GM12865 (cell line): ENCODE measurements at regions not wholly inside any gene's neighbourhood (a gene's known extent, or its start where the extent isn't known, plus 50 kb on each side); places are given as distances from the start of the nearest gene placed in this dataset.
"Not testable (repeated sequence)": the region's sequence is repeated elsewhere in the genome, so short reads cannot be mapped to it uniquely, and the experiment has no call there.

Experiments
- DNase-seq: peaks from one replicate; pipeline ENCODE4 v3.0.0; 2010; ENCODE audit warnings: low read depth
- H3K4me3 ChIP-seq: 2 replicates; pipeline ENCODE4 v1.5.1; 2011; ENCODE audit warnings: mild to moderate bottlenecking, low read depth, low read length, control low read depth
- TF ChIP-seq, protein P1 (sequence below): IDR thresholded peaks from 2 replicates; pipeline ENCODE4 v1.5.1; 2011; ENCODE audit warnings: low read length, control low read depth, low read depth, inconsistent platforms; ENCODE audit not compliant: insufficient read depth; ENCODE audit errors: missing control alignments

DNA sequence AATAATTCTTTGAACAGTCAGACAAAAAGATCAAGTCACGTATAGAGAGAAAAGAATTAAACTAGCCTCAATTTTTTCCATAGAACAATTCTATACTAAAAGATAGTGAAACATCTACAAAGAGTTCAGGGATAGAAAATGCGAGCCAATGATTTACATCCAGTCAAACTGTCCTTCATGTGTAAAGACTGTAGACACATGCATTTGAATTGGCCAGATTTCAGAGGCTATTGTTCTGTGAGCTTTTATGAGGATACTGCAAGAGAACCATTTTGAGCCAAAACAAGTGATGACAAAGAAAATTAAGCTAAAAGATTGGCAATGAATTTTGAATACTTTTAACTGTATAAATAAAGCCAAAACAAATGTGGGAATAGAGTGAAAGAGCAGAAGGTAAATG lies 1230.3 kb downstream of the RPA4 start:
- H3K4me3 ChIP-seq: no peak overlapping the region
- no peak for DNase-seq
- TF ChIP-seq, protein P1, sequence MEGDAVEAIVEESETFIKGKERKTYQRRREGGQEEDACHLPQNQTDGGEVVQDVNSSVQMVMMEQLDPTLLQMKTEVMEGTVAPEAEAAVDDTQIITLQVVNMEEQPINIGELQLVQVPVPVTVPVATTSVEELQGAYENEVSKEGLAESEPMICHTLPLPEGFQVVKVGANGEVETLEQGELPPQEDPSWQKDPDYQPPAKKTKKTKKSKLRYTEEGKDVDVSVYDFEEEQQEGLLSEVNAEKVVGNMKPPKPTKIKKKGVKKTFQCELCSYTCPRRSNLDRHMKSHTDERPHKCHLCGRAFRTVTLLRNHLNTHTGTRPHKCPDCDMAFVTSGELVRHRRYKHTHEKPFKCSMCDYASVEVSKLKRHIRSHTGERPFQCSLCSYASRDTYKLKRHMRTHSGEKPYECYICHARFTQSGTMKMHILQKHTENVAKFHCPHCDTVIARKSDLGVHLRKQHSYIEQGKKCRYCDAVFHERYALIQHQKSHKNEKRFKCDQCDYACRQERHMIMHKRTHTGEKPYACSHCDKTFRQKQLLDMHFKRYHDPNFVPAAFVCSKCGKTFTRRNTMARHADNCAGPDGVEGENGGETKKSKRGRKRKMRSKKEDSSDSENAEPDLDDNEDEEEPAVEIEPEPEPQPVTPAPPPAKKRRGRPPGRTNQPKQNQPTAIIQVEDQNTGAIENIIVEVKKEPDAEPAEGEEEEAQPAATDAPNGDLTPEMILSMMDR: no peak

DNA sequence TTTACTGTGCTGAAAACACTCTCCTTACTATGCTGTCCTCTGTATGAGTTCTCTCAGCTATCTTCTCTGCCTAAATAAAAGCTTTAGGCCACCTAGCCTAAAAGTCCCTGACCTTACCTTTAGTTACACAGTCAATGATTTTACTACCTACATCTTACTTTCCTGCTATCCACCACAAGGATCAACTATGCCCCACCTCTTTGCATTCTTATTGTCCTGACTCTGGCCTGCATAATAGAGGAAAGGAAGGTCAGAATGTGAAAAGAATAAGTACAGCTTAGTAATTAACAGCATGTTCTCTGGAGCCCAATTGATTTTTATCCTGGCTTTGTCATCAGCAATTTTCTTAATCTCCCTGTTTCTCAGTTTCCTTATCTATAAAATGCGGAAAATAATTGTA lies 1257.8 kb downstream of the RPA4 start:
- H3K4me3 ChIP-seq: no peak overlapping the region
- DNase-seq: no peak
- TF ChIP-seq, protein P1: no peak

DNA sequence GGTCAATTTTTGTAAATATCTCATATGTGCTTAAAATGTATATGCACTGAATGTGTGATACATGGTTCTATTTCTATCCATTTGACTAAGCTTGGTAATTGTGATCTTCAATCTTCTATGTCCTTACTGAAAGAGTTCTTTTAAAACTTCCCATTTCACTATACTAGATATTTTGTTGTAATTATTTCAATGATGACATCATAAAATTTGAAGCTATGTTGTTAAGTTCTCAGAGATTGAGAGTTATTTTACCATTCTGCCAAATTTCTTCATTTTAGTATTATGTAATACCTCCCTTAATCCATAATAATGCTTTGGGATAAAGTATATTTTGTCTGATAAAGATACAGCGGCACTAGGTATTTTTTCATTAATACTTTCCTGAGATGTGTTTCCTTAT lies 1307.3 kb downstream of the RPA4 start:
- no peak overlapping the region for H3K4me3 ChIP-seq
- no peak for DNase-seq
- TF ChIP-seq, protein P1: no peak

DNA sequence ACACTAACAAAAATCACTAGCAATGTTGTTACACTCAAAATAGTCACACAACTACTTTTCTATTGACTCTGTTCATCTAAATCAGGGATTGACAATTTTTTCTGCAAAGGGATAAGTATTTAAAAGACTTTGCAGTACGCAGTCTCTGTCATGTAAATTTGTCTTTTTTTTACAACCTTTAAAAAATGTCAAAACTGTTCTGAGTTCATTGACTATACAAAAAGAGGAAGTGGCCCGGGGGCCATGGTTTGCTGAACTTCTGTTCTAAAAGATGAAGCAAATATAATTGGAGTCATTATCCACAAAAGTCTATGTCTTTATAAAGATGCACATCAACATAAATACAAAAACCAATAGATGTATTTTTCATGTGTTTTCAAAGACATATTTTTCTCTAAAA lies 1310.3 kb downstream of the RPA4 start:
- TF ChIP-seq, protein P1: no peak
- DNase-seq: no peak
- no peak overlapping the region for H3K4me3 ChIP-seq

DNA sequence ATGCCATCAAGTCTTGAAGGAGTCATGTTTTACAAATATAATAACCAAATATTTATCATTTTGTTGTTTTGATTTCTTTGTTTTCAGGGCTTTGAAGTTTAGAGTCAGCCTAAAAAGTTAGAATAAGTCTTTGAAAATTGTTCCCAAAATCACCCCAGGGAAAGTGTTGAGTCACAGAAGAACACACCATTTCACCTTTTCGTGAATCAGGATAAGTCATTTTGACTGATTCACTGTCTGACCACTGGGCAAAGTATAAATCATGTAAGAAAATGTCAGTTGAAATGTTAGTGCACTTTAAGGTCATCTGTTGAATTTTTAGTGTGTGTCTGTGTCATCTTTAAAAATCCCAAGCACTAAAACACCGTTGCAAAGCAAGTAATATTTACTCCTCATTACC lies 1320.1 kb downstream of the RPA4 start:
- no peak for DNase-seq
- no peak overlapping the region for H3K4me3 ChIP-seq
- TF ChIP-seq, protein P1: no peak

DNA sequence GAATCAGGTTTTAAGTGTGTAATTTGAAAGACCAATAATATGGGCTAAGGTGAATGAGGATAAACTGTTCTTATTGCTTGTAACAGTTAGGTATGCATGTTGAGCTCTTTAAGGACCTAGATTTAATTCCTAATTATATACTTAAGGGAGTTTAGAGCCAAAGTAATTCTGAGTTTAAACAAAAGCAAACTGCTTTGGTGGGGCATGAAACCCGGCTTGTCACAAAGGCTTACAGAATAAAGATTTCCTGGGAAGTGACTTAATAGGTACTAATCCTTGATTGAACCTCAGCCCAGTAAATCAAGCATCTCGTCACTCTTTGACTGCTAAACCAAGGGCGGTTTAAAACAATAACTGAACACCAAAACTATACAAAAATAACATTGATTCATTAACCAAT lies 1324.2 kb downstream of the RPA4 start:
- DNase-seq: no peak
- TF ChIP-seq, protein P1: no peak
- no peak overlapping the region for H3K4me3 ChIP-seq

DNA sequence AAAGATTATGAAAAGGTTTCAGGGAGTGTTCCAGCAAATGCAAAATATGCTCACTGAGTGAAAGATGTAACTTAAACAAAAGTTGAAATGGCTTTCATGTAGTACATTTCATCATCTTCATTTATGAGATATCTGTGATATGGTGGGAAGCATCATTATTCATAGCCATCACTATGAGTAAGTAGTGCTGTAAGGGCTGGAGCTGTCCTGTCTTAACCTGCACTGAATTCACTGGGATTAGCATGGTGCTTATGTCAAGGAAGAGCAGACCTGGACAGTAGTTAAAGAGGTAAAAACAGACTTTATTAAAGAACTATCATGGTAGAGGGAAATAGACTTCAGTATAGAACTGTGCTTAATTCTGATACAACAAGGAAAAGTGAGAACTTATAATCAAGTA lies 1347.3 kb downstream of the RPA4 start:
- no peak for DNase-seq
- TF ChIP-seq, protein P1: no peak
- no peak overlapping the region for H3K4me3 ChIP-seq

DNA sequence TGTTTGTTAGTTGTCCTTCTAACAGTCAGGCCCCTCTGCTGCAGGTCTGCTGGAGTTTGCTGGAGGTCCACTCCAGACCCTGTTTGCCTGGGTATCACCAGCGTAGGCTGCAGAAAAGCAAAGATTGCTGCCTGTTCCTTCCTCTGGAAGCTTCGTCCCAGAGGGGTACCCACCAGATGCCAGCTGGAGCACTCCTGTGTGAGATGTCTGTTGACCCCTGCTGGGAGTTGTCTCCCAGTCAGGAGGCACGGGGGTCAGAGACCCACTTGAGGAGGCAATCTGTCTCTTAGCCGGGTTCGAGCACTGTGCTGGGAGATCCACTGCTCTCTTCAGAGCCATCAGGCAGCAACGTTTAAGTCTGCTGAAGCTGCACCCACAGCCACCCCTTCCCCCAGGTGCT lies 1356.4 kb downstream of the RPA4 start:
- DNase-seq, H3K4me3 ChIP-seq: not testable (repeated sequence)
